H1 (cell line): ENCODE measurements at regions not wholly inside any gene's neighbourhood (a gene's known extent, or its start where the extent isn't known, plus 50 kb on each side); places are given as distances from the start of the nearest gene placed in this dataset.

Experiments
- CTCF ChIA-PET: fragments of 300-600 bp; sonication (Branson Sonifier 250); formaldehyde crosslinking; loops from one replicate; lab custom pipeline; 2021; ENCODE audit not compliant: partially characterized antibody; lab: Charles Lee
- POLR2A ChIA-PET: fragments of 300-600 bp; sonication (Branson Sonifier 250); formaldehyde crosslinking; loops from one replicate; lab custom pipeline; 2021; ENCODE audit warnings: inconsistent platforms; ENCODE audit not compliant: partially characterized antibody; lab: Charles Lee
- DNase-seq, 2 experiments: peaks; one replicate each; pipeline versions ENCODE4 v3.0.0 to v3.0.0-alpha.2; 2010 to 2022; ENCODE audit warnings: low spot score in 2 of 2, low read depth in 1 of 2, mixed read lengths in 1 of 2
- FAIRE-seq: peaks from 2 replicates; lab custom pipeline; 2011; peaks lifted over from hg19 to GRCh38; lab: Jason Lieb, UNC
- H2AFZ ChIP-seq: 2 replicates; pipeline ENCODE4 v1.8.1; 2012; ENCODE audit warnings: low read length, inconsistent platforms
- H2AK5ac ChIP-seq: 2 replicates; pipeline ENCODE4 v1.6.1; 2013; ENCODE audit warnings: low read depth, low read length
- H2BK120ac ChIP-seq: replicated peaks from 2 replicates; pipeline ENCODE3; 2013; ENCODE audit warnings: low read depth, low read length, inconsistent platforms
- H2BK12ac ChIP-seq: 2 replicates; pipeline ENCODE4 v1.6.1; 2013; ENCODE audit warnings: low read depth, low read length
- H2BK15ac ChIP-seq: 2 replicates; pipeline ENCODE4 v1.6.1; 2013; ENCODE audit warnings: low read length
- H2BK20ac ChIP-seq: 2 replicates; pipeline ENCODE4 v1.6.1; 2013; ENCODE audit warnings: low read length
- H2BK5ac ChIP-seq: 2 replicates; pipeline ENCODE4 v1.6.1; 2013; ENCODE audit warnings: low read depth, low read length
- H3K14ac ChIP-seq: 2 replicates; pipeline ENCODE4 v1.6.1; 2013; ENCODE audit warnings: inconsistent platforms; ENCODE audit not compliant: insufficient read length
- H3K18ac ChIP-seq: 2 replicates; pipeline ENCODE4 v1.6.1; 2013; ENCODE audit warnings: low read length; ENCODE audit errors: extremely low read depth
- H3K23ac ChIP-seq: 2 replicates; pipeline ENCODE4 v1.6.1; 2013; ENCODE audit warnings: inconsistent platforms; ENCODE audit not compliant: insufficient read length
- H3K23me2 ChIP-seq: 2 replicates; pipeline ENCODE4 v1.6.1; 2013; ENCODE audit warnings: low read depth, low read length
- H3K27ac ChIP-seq: 2 replicates; pipeline ENCODE4 v1.6.1; 2011; ENCODE audit warnings: low read depth, low read length, inconsistent platforms
- H3K27me3 ChIP-seq, 4 experiments: replicated peaks in 1 of 4; 1 replicate in 1 of 4; 2 replicates in 3 of 4; pipeline versions ENCODE4 v1.6.1 to v1.8.1; 2011 to 2013; ENCODE audit warnings: low read length in 3 of 4, mild to moderate bottlenecking in 3 of 4, inconsistent platforms in 2 of 4, mixed read lengths in 2 of 4, moderate library complexity in 1 of 4; ENCODE audit not compliant: control insufficient read depth in 3 of 4, insufficient read depth in 3 of 4; ENCODE audit errors: extremely low read depth in 1 of 4
- H3K36me3 ChIP-seq, 4 experiments: 2 replicates each; pipeline versions ENCODE4 v1.6.1 to v1.8.1; 2011 to 2013; ENCODE audit warnings: mild to moderate bottlenecking in 4 of 4, low read length in 3 of 4, moderate library complexity in 2 of 4, control low read depth in 1 of 4, inconsistent platforms in 1 of 4; ENCODE audit not compliant: insufficient read depth in 4 of 4, control insufficient read depth in 2 of 4
- H3K4ac ChIP-seq: replicated peaks from 2 replicates; pipeline ENCODE3; 2013; ENCODE audit warnings: low read length, low read depth, mixed read lengths, inconsistent platforms; ENCODE audit not compliant: insufficient read length
- H3K4me1 ChIP-seq, 4 experiments: replicated peaks in 1 of 4; 1 replicate in 1 of 4; 2 replicates in 3 of 4; pipeline versions ENCODE4 v1.6.1 to v1.8.1; 2011 to 2013; ENCODE audit warnings: low read length in 3 of 4, inconsistent platforms in 2 of 4, mixed read lengths in 1 of 4; ENCODE audit not compliant: insufficient read depth in 4 of 4, control insufficient read depth in 3 of 4
- H3K4me2 ChIP-seq, 2 experiments: 2 replicates each; pipeline versions ENCODE4 v1.6.1 to v1.8.1; 2011 to 2013; ENCODE audit warnings: low read depth in 2 of 2, low read length in 2 of 2, control low read depth in 1 of 2, inconsistent platforms in 1 of 2, mild to moderate bottlenecking in 1 of 2; ENCODE audit not compliant: insufficient read depth in 1 of 2
- H3K4me3 ChIP-seq, 4 experiments: fragments of 200-600, 300-600 bp in 1 of 4; sonication (generic), shearing (Covaris generic), sonication (Bioruptor Twin) in 1 of 4; 2 replicates each; pipeline versions ENCODE4 v1.5.1 to v1.8.1; 2011 to 2016; ENCODE audit warnings: low read length in 4 of 4, low read depth in 3 of 4, control low read depth in 2 of 4, inconsistent platforms in 2 of 4, mild to moderate bottlenecking in 2 of 4, mixed read lengths in 1 of 4, moderate library complexity in 1 of 4; ENCODE audit not compliant: insufficient read depth in 2 of 4; ENCODE audit errors: extremely low read depth in 1 of 4
- H3K56ac ChIP-seq: replicated peaks from 2 replicates; pipeline ENCODE3; 2013; ENCODE audit warnings: low read depth, mild to moderate bottlenecking, mixed read lengths, low read length, inconsistent platforms; ENCODE audit not compliant: insufficient read length
- H3K79me1 ChIP-seq: 2 replicates; pipeline ENCODE4 v1.6.1; 2013; ENCODE audit warnings: low read depth, low read length, control low read depth
- H3K79me2 ChIP-seq, 2 experiments: 2 replicates each; pipeline versions ENCODE4 v1.6.1 to v1.8.1; 2012 to 2013; ENCODE audit warnings: low read length in 2 of 2, mild to moderate bottlenecking in 2 of 2, inconsistent platforms in 1 of 2; ENCODE audit not compliant: insufficient read depth in 2 of 2, control insufficient read depth in 1 of 2
- H3K9ac ChIP-seq, 4 experiments: replicated peaks in 1 of 4; 1 replicate in 1 of 4; 2 replicates in 3 of 4; pipeline versions ENCODE4 v1.6.1 to v1.8.1; 2011 to 2013; ENCODE audit warnings: low read depth in 3 of 4, low read length in 3 of 4, control low read depth in 2 of 4, mild to moderate bottlenecking in 2 of 4, moderate library complexity in 2 of 4, inconsistent platforms in 1 of 4; ENCODE audit errors: extremely low read depth in 1 of 4
- H3K9me3 ChIP-seq, 2 experiments: 2 replicates each; pipeline versions ENCODE4 v1.6.1 to v1.8.1; 2012 to 2013; ENCODE audit warnings: mild to moderate bottlenecking in 2 of 2, moderate library complexity in 2 of 2, control low read depth in 1 of 2, inconsistent platforms in 1 of 2, low read depth in 1 of 2, low read length in 1 of 2, mixed read lengths in 1 of 2; ENCODE audit not compliant: insufficient read depth in 2 of 2
- H4K20me1 ChIP-seq, 2 experiments: replicated peaks in 1 of 2; 2 replicates each; pipeline versions ENCODE3 to v1.8.1; 2011 to 2013; ENCODE audit warnings: inconsistent platforms in 2 of 2, low read length in 2 of 2, mild to moderate bottlenecking in 1 of 2; ENCODE audit not compliant: insufficient read depth in 2 of 2, control insufficient read depth in 1 of 2
- H4K5ac ChIP-seq: 2 replicates; pipeline ENCODE4 v1.6.1; 2013; ENCODE audit warnings: low read length, low read depth, mixed read lengths, inconsistent platforms; ENCODE audit not compliant: insufficient read length
- H4K8ac ChIP-seq: 2 replicates; pipeline ENCODE4 v1.8.0; 2013; ENCODE audit warnings: mild to moderate bottlenecking, moderate library complexity, low read length, inconsistent platforms; ENCODE audit not compliant: insufficient read depth; ENCODE audit errors: extremely low read depth
- H4K91ac ChIP-seq: replicated peaks from 2 replicates; pipeline ENCODE3; 2013; ENCODE audit warnings: low read length, mixed read lengths, inconsistent platforms; ENCODE audit not compliant: insufficient read length
- BACH1 ChIP-seq: IDR thresholded peaks from 2 replicates; pipeline ENCODE4 v1.6.1; 2012; ENCODE audit warnings: low read length, improper control_type of control experiment
- BRCA1 ChIP-seq: IDR thresholded peaks from 2 replicates; pipeline ENCODE4 v1.6.1; 2012; ENCODE audit warnings: low read depth, low read length, improper control_type of control experiment
- GABPA ChIP-seq: IDR thresholded peaks from 2 replicates; pipeline ENCODE4 v1.6.1; 2011; ENCODE audit warnings: mild to moderate bottlenecking, low read length, moderate library complexity, borderline replicate concordance; ENCODE audit not compliant: insufficient read depth
- KDM1A ChIP-seq: fragments of 200-600, 300-600 bp; sonication (generic); IDR thresholded peaks from 2 replicates; pipeline ENCODE4 v1.7.1; 2016; ENCODE audit warnings: mild to moderate bottlenecking, low read length, borderline replicate concordance
- RAD21 ChIP-seq, 2 experiments: IDR thresholded peaks in 1 of 2; conservative IDR thresholded peaks in 1 of 2; 2 replicates each; pipeline ENCODE4 v1.6.1; 2011; ENCODE audit warnings: low read depth in 2 of 2, low read length in 2 of 2, improper control_type of control experiment in 1 of 2, inconsistent platforms in 1 of 2, mild to moderate bottlenecking in 1 of 2, moderate library complexity in 1 of 2
- SIX5 ChIP-seq: IDR thresholded peaks from 2 replicates; pipeline ENCODE4 v1.6.1; 2011; ENCODE audit warnings: mild to moderate bottlenecking, low read depth, low read length
- TAF7 ChIP-seq: optimal IDR thresholded peaks from 2 replicates; pipeline ENCODE3; 2011; ENCODE audit warnings: low read depth, mild to moderate bottlenecking, inconsistent platforms, low read length, moderate library complexity, borderline replicate concordance
- TBP ChIP-seq: IDR thresholded peaks from 2 replicates; pipeline ENCODE4 v1.6.1; 2011; ENCODE audit warnings: low read depth, low read length, improper control_type of control experiment
- WGBS, 2 experiments: shearing (Covaris generic) in 1 of 2; methylation state at CpG; one replicate each; pipeline versions ENCODE4 v1.1.6 to v1.1.7; 2013 to 2015; ENCODE audit warnings: low lambda C conversion rate in 2 of 2, mixed read lengths in 2 of 2, inconsistent platforms in 1 of 2, low coverage in 1 of 2, missing lambda C conversion rate in 1 of 2; ENCODE audit not compliant: insufficient replicate concordance in 2 of 2, insufficient coverage in 1 of 2, insufficient read length in 1 of 2; ENCODE audit errors: extremely low coverage in 1 of 2, missing lambda C conversion rate in 1 of 2; 5-methylcytosine and 5-hydroxymethylcytosine counted together

DNA sequence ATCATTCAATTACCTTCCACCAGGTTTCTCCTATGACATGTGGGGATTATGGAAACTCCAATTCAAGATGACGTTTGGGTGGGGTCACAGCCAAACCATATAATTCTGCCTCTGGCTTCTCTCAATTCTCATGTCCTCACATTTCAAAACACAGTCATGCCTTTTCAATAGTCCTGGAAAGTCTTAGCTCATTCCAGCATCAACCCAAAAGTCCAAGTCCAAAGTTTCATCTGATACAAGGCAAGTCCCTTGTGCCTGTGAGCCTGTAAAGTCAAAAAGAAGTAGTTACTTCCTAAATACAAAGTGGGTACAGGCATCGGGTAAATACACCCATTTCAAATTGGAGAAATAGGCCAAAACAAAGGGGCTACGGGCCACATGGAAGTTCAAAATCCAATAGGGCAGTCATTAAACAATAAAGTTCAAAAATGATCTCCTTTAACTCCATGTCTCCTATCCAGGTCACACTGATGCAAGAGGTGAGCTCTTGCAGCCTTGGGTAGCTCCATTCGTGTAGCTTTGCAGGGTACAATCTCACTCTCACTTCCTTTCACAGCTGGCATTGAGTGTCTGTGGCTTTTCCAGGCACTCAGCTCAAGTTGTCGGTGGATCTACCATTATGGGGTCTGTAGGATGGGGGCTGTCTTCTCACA lies 112.9 kb downstream of the FCRL5 start:
- no peak overlapping the region for H3K27ac ChIP-seq
- H3K36me3 ChIP-seq: no peaks in the 10 kb centered on the region
- 89% methylated on average over 5 of the region's 5 CpGs; no CpG with 5 or more reads in 1 of the 2 experiments for WGBS, 2 experiments
- H2AFZ ChIP-seq: no peak overlapping the region
- no peak overlapping the region for H3K18ac ChIP-seq
- H4K5ac ChIP-seq: no peak overlapping the region
- no peaks in the 10 kb centered on the region for H3K27me3 ChIP-seq
- peaks cover 0 to 4% (median 2%) of the 10 kb centered on the region in 4 experiments; a peak in 3 of 7 replicates for H3K4me1 ChIP-seq
- no peak overlapping the region for H3K14ac ChIP-seq
- H4K91ac ChIP-seq: no peak overlapping the region
- H2BK20ac ChIP-seq: peak overlapping the region; percentile 29; the same call in 1 of the 2 replicates
- H2AK5ac ChIP-seq: no peak overlapping the region
- H2BK15ac ChIP-seq: no peak overlapping the region; the same call in 1 of the 2 replicates
- H2BK12ac ChIP-seq: peak overlapping the region; percentile 76; the same call in 1 of the 2 replicates
- no peaks in the 10 kb centered on the region for H3K79me2 ChIP-seq
- H4K20me1 ChIP-seq: no peaks in the 10 kb centered on the region
- H3K23me2 ChIP-seq: no peaks in the 10 kb centered on the region
- no peak overlapping the region for H3K4me3 ChIP-seq
- peak overlapping the region; percentile 6 for H2BK120ac ChIP-seq
- DNase-seq (no peak), FAIRE-seq (no peak)
- no peak overlapping the region for H4K8ac ChIP-seq
- peaks cover 0 to 2% of the 10 kb centered on the region in 2 experiments; a peak in 1 of 4 replicates for H3K9me3 ChIP-seq
- H3K23ac ChIP-seq: no peak overlapping the region
- H2BK5ac ChIP-seq: peak overlapping the region; percentile 17; the same call in 1 of the 2 replicates
- no peak overlapping the region for H3K4ac ChIP-seq
- ChIA-PET CTCF (interaction anchor here (0.6 to 1.6 kb wide), 5 partner anchors 9 to 259 kb away, joined by 3 to 6 read pairs (median 3); no protein-coding TSS in a partner anchor), POLR2A (interaction anchor here (1.3 kb wide), 1 partner anchor 21 kb away, joined by 3 read pairs; no protein-coding TSS in a partner anchor)
- no peak overlapping the region for H3K56ac ChIP-seq
- H3K4me2 ChIP-seq: no peak overlapping the region
- no peaks in the 10 kb centered on the region for H3K79me1 ChIP-seq
- no peak overlapping the region for H3K9ac ChIP-seq
- TF ChIP-seq BACH1 (no peak), GABPA (no peak), KDM1A (no peak), RAD21 (IDR thresholded peaks at IDR 0.05 in 1 of 2, conservative IDR thresholded peaks at IDR 0.05 in 1 of 2; ENCODE audit: low read depth in 2 of 2, low read length in 2 of 2) (no peak), TAF7 (no peak), SIX5 (no peak), BRCA1 (no peak), TBP (no peak)
